ENCODE measurements at regions not wholly inside any gene's neighbourhood (a gene's known extent, or its start where the extent isn't known, plus 50 kb on each side); places are given as distances from the start of the nearest gene placed in this dataset.

- H3K27me3 ChIP-seq (ENCODE audit: control insufficient read depth, insufficient read depth, low read length) = no peaks in the 10 kb centered on the region
- no peak for FAIRE-seq
- H3K36me3 ChIP-seq (ENCODE audit: control insufficient read depth, insufficient read depth, low read length) = no peaks in the 10 kb centered on the region
These were observed 117.0 kb upstream of the CXCL14 start for GRCh38 chr5:135695656-135696313.

GRCh38 chr5:135694906-135695305 lies 116.1 kb upstream of the CXCL14 start:
- DNase-seq (ENCODE audit: low read depth) = no peak
- TF ChIP-seq CTCF (IDR thresholded peaks at IDR 0.05; ENCODE audit: insufficient read depth, low read length, severe bottlenecking) = no peak
- Histone ChIP-seq H3K4me3 (ENCODE audit: low read depth, low read length) (no peak overlapping the region), H3K27me3 (ENCODE audit: control insufficient read depth, insufficient read depth, low read length) (no peaks in the 10 kb centered on the region), H3K36me3 (ENCODE audit: control insufficient read depth, insufficient read depth, low read length) (no peaks in the 10 kb centered on the region)
- FAIRE-seq = no peak

More at GRCh38 chr5:135695656-135696313, 117.0 kb upstream of the CXCL14 start:
- no peak for TF ChIP-seq CTCF (IDR thresholded peaks at IDR 0.05; ENCODE audit: insufficient read depth, low read length, severe bottlenecking)
- no peak for DNase-seq (ENCODE audit: low read depth)
- H3K4me3 ChIP-seq (ENCODE audit: low read depth, low read length) = no peak overlapping the region

GRCh38 chr5:135694012-135694411 lies 115.2 kb upstream of the CXCL14 start:
- DNase-seq (ENCODE audit: low read depth) (peak; percentile 31), FAIRE-seq (no peak)
- Histone ChIP-seq H3K36me3 (ENCODE audit: control insufficient read depth, insufficient read depth, low read length) (no peaks in the 10 kb centered on the region), H3K4me3 (ENCODE audit: low read depth, low read length) (no peak overlapping the region), H3K27me3 (ENCODE audit: control insufficient read depth, insufficient read depth, low read length) (no peaks in the 10 kb centered on the region)
- no peak for TF ChIP-seq CTCF (IDR thresholded peaks at IDR 0.05; ENCODE audit: insufficient read depth, low read length, severe bottlenecking)

- TF ChIP-seq CTCF (IDR thresholded peaks at IDR 0.05; ENCODE audit: insufficient read depth, low read length, severe bottlenecking) = no peak
- H3K27me3 ChIP-seq (ENCODE audit: control insufficient read depth, insufficient read depth, low read length) = no peaks in the 10 kb centered on the region
- H3K4me3 ChIP-seq (ENCODE audit: low read depth, low read length) = no peak overlapping the region
- peak; percentile 96 for FAIRE-seq
- peak; percentile 98 for DNase-seq (ENCODE audit: low read depth)
- H3K36me3 ChIP-seq (ENCODE audit: control insufficient read depth, insufficient read depth, low read length) = no peaks in the 10 kb centered on the region
These were observed 114.7 kb upstream of the CXCL14 start for GRCh38 chr5:135693371-135693955.

- H3K36me3 ChIP-seq (ENCODE audit: control insufficient read depth, insufficient read depth, low read length) = no peaks in the 10 kb centered on the region
- no peak overlapping the region for H3K4me3 ChIP-seq (ENCODE audit: low read depth, low read length)
- no peak for TF ChIP-seq CTCF (IDR thresholded peaks at IDR 0.05; ENCODE audit: insufficient read depth, low read length, severe bottlenecking)
- no peak for FAIRE-seq
- no peaks in the 10 kb centered on the region for H3K27me3 ChIP-seq (ENCODE audit: control insufficient read depth, insufficient read depth, low read length)
- DNase-seq (ENCODE audit: low read depth) = no peak
These were observed 112.3 kb upstream of the CXCL14 start for GRCh38 chr5:135691044-135691443.

- no peak for TF ChIP-seq CTCF (IDR thresholded peaks at IDR 0.05; ENCODE audit: insufficient read depth, low read length, severe bottlenecking)
- DNase-seq (ENCODE audit: low read depth) (no peak), FAIRE-seq (no peak)
- no peak overlapping the region for H3K4me3 ChIP-seq (ENCODE audit: low read depth, low read length)
- no peaks in the 10 kb centered on the region for H3K36me3 ChIP-seq (ENCODE audit: control insufficient read depth, insufficient read depth, low read length)
- H3K27me3 ChIP-seq (ENCODE audit: control insufficient read depth, insufficient read depth, low read length) = no peaks in the 10 kb centered on the region
These were observed 111.7 kb upstream of the CXCL14 start for GRCh38 chr5:135690466-135690865.

Data from bronchial epithelial cell (primary cell).